ENCODE measurements at regions not wholly inside any gene's neighbourhood (a gene's known extent, or its start where the extent isn't known, plus 50 kb on each side); places are given as distances from the start of the nearest gene placed in this dataset.

- no peak for TF ChIP-seq CTCF (IDR thresholded peaks at IDR 0.05)
- no peak for TF ChIP-seq POLR2A (IDR thresholded peaks at IDR 0.05)
- TF ChIP-seq EP300 (IDR thresholded peaks at IDR 0.05): no peak
- no peak for TF ChIP-seq POLR2AphosphoS5 (IDR thresholded peaks at IDR 0.05)
These were observed 1678.3 kb upstream of the PCDH20 start for GRCh38 chr13:63093907-63094469.

Measured in gastroesophageal sphincter (tissue), 3 donors.